Gastroesophageal sphincter (tissue), 3 donors: ENCODE measurements at regions not wholly inside any gene's neighbourhood (a gene's known extent, or its start where the extent isn't known, plus 50 kb on each side); places are given as distances from the start of the nearest gene placed in this dataset.

Experiments used
- CTCF ChIP-seq, 4 experiments: fragments of 200-600 bp in 2 of 4; fragments of 450-650 bp in 2 of 4; sonication (generic) in 1 of 4; IDR thresholded peaks; one replicate each; pipeline ENCODE4 v1.5.1; 2017 to 2019; ENCODE audit warnings: antibody characterized with exemption in 4 of 4, mild to moderate bottlenecking in 2 of 4, moderate library complexity in 2 of 4
- EP300 ChIP-seq: sonication (generic); formaldehyde crosslinking; IDR thresholded peaks from one replicate; pipeline ENCODE4 v1.6.1; 2017; ENCODE audit warnings: antibody characterized with exemption, mild to moderate bottlenecking
- POLR2A ChIP-seq, 2 donors: fragments of 450-650 bp; IDR thresholded peaks; one replicate each; pipeline ENCODE4 v1.6.1; 2017; ENCODE audit warnings: antibody characterized with exemption in 2 of 2, mild to moderate bottlenecking in 2 of 2, moderate library complexity in 1 of 2
- POLR2AphosphoS5 ChIP-seq: sonication (generic); formaldehyde crosslinking; IDR thresholded peaks from one replicate; pipeline ENCODE4 v1.6.1; 2017; ENCODE audit warnings: antibody characterized with exemption

GRCh38 chr12:34208331-34209258 is 186.3 kb downstream of the ALG10 start:
- TF ChIP-seq CTCF (IDR thresholded peaks at IDR 0.05) (no peak), POLR2A (IDR thresholded peaks at IDR 0.05) (no peak), EP300 (no peak), POLR2AphosphoS5 (no peak)
